ENCODE measurements at regions not wholly inside any gene's neighbourhood (a gene's known extent, or its start where the extent isn't known, plus 50 kb on each side); places are given as distances from the start of the nearest gene placed in this dataset.

DNA sequence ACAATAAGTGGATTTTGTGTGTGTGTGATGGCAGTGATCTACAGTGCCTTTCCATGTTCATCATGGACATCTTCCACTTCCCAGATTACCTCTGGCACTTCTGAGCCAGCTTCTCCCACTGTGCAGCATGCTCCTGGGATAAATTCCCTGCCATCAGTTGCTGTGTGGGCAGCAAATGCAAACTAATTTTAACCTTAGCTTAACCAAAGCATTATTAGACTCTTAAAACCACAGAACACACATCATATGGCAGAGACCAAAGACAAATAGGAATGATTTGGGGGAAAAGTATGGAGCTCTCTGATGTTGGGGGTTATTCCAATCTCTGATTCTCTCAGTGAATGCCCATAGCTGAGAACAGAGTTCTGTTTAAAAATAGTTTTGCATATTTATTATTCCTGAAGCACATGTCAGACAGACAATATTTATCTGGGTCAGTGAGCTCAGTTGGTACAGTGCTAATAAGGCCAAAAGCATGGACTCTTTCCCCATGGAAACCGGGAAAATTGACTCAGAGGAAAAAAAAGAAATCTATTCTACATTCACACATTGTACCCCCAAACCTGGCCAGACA lies 567.4 kb downstream of the IQCM start:
- Histone ChIP-seq H3K9me3 (ENCODE audit: insufficient read depth in 2 of 2, low read depth in 1 of 2, low read length in 1 of 2) (no peaks in the 10 kb centered on the region), H2BK5ac (ENCODE audit: low read depth, low read length) (no peak overlapping the region), H4K20me1 (replicated peaks in 1 of 2; ENCODE audit: control insufficient read depth in 1 of 2, insufficient read depth in 2 of 2, low read length in 2 of 2) (no peaks in the 10 kb centered on the region), H3K23ac (ENCODE audit: insufficient read length) (no peak overlapping the region), H3K56ac (replicated peaks; ENCODE audit: insufficient read length, low read depth, low read length) (no peak overlapping the region), H3K4me1 (replicated peaks in 1 of 4; ENCODE audit: control insufficient read depth in 3 of 4, insufficient read depth in 4 of 4, low read length in 3 of 4) (no peaks in the 10 kb centered on the region), H2AK5ac (ENCODE audit: low read depth, low read length) (no peak overlapping the region), H3K27me3 (replicated peaks in 1 of 4; ENCODE audit: control insufficient read depth in 3 of 4, extremely low read depth in 1 of 4, insufficient read depth in 3 of 4, low read length in 3 of 4) (no peaks in the 10 kb centered on the region), H3K23me2 (ENCODE audit: low read depth, low read length) (no peaks in the 10 kb centered on the region), H2BK15ac (ENCODE audit: low read length) (no peak overlapping the region), H3K27ac (ENCODE audit: low read depth, low read length) (no peak overlapping the region), H3K4ac (replicated peaks; ENCODE audit: insufficient read length, low read depth, low read length) (no peak overlapping the region), H4K5ac (ENCODE audit: insufficient read length, low read depth, low read length) (no peak overlapping the region), H2BK20ac (ENCODE audit: low read length) (no peak overlapping the region), H2BK120ac (replicated peaks; ENCODE audit: low read depth, low read length) (no peak overlapping the region), H3K79me2 (ENCODE audit: control insufficient read depth in 1 of 2, insufficient read depth in 2 of 2, low read length in 2 of 2) (no peaks in the 10 kb centered on the region), H3K4me2 (ENCODE audit: insufficient read depth in 1 of 2, low read depth in 2 of 2, low read length in 2 of 2) (no peak overlapping the region), H3K4me3 (ENCODE audit: extremely low read depth in 1 of 4, insufficient read depth in 2 of 4, low read depth in 3 of 4, low read length in 4 of 4) (no peak overlapping the region), H2AFZ (ENCODE audit: low read length) (no peak overlapping the region), H3K36me3 (ENCODE audit: control insufficient read depth in 2 of 4, insufficient read depth in 4 of 4, low read length in 3 of 4) (no peaks in the 10 kb centered on the region), H3K9ac (replicated peaks in 1 of 4; ENCODE audit: extremely low read depth in 1 of 4, low read depth in 3 of 4, low read length in 3 of 4) (no peak overlapping the region), H3K18ac (ENCODE audit: extremely low read depth, low read length) (no peak overlapping the region), H2BK12ac (ENCODE audit: low read depth, low read length) (no peak overlapping the region), H4K91ac (replicated peaks; ENCODE audit: insufficient read length, low read length) (no peak overlapping the region), H3K14ac (ENCODE audit: insufficient read length) (no peak overlapping the region), H3K79me1 (ENCODE audit: low read depth, low read length) (no peaks in the 10 kb centered on the region), H4K8ac (ENCODE audit: extremely low read depth, insufficient read depth, low read length) (no peak overlapping the region)
- TF ChIP-seq GABPA (IDR thresholded peaks at IDR 0.05; ENCODE audit: borderline replicate concordance, insufficient read depth, low read length) = no peak
- TF ChIP-seq ASH2L (IDR thresholded peaks at IDR 0.05; ENCODE audit: low read length) = no peak
- no peak for TF ChIP-seq ZNF274 (IDR thresholded peaks at IDR 0.05; ENCODE audit: borderline replicate concordance, extremely low read depth, low read length)
- no peak for TF ChIP-seq TBP (IDR thresholded peaks at IDR 0.05; ENCODE audit: low read depth, low read length)
- no peak for TF ChIP-seq SP2 (IDR thresholded peaks at IDR 0.05; ENCODE audit: low read length)
- no peak for TF ChIP-seq EP300 (IDR thresholded peaks at IDR 0.05; ENCODE audit: borderline replicate concordance in 1 of 2, low read depth in 2 of 2, low read length in 2 of 2)
- no peak for TF ChIP-seq RNF2 (IDR thresholded peaks at IDR 0.05; ENCODE audit: borderline replicate concordance, low read depth, low read length, missing control alignments, poor library complexity, severe bottlenecking)
- no peak for TF ChIP-seq GTF2F1 (IDR thresholded peaks at IDR 0.05; ENCODE audit: borderline replicate concordance, low read depth, low read length)
- no peak for TF ChIP-seq PHF8 (conservative IDR thresholded peaks at IDR 0.05; ENCODE audit: low read depth, low read length)
- TF ChIP-seq MAFK (IDR thresholded peaks at IDR 0.05; ENCODE audit: low read depth, low read length) = no peak
- TF ChIP-seq SP1 (IDR thresholded peaks at IDR 0.05; ENCODE audit: low read depth, low read length) = no peak
- ChIA-PET CTCF (ENCODE audit: partially characterized antibody) (interaction anchor here (0.7 to 1.7 kb wide), 3 partner anchors 12 to 895 kb away, joined by 3 to 4 read pairs (median 3); no protein-coding TSS in a partner anchor), POLR2A (ENCODE audit: partially characterized antibody) (no interaction called here)
- no peak for DNase-seq (ENCODE audit: low read depth in 1 of 2, low spot score in 2 of 2)
- 69% methylated on average over 1 of the region's 1 CpG; no CpG with 5 or more reads in 1 of the 2 experiments for WGBS, 2 experiments (ENCODE audit: extremely low coverage in 1 of 2, insufficient coverage in 1 of 2, insufficient read length in 1 of 2, insufficient replicate concordance in 2 of 2, low coverage in 1 of 2, low lambda C conversion rate in 2 of 2, missing lambda C conversion rate in 1 of 2)
- no peak for FAIRE-seq

All from H1 (cell line).